Left ventricle myocardium inferior (tissue), 1 donor: ENCODE measurements at regions not wholly inside any gene's neighbourhood (a gene's known extent, or its start where the extent isn't known, plus 50 kb on each side); places are given as distances from the start of the nearest gene placed in this dataset.

Source experiments
- DNase-seq: peaks from one replicate; pipeline ENCODE4 v3.0.0-alpha.2; 2020
- H3K27ac ChIP-seq: fragments of 200-600 bp; replicated peaks from 2 replicates; pipeline ENCODE4 v1.8.0; 2021
- H3K27me3 ChIP-seq: fragments of 200-600 bp; 2 replicates; pipeline ENCODE4 v1.8.0; 2021; ENCODE audit warnings: low read depth
- H3K36me3 ChIP-seq: fragments of 200-600 bp; 2 replicates; pipeline ENCODE4 v1.8.0; 2021
- H3K4me1 ChIP-seq: fragments of 200-600 bp; 2 replicates; pipeline ENCODE4 v1.8.0; 2021
- H3K4me3 ChIP-seq: fragments of 200-600 bp; 2 replicates; pipeline ENCODE4 v1.8.0; 2021; ENCODE audit warnings: mild to moderate bottlenecking, moderate library complexity
- H3K9me3 ChIP-seq: fragments of 200-600 bp; replicated peaks from 2 replicates; pipeline ENCODE4 v1.8.0; 2021
- intact Hi-C: fragments of 100-400 bp; cut with micrococcal nuclease; formaldehyde crosslinking; loops from one replicate; pipeline ENCODE4 v1.11.0; 2022
- TF ChIP-seq, protein P1 (sequence below): fragments of 200-600 bp; IDR thresholded peaks from 2 replicates; pipeline ENCODE4 v1.8.0; 2021; ENCODE audit warnings: antibody characterized with exemption, mild to moderate bottlenecking, borderline replicate concordance
- donor health status: DM: no; HTN: yes; CAD: no; lungs with severe emphysema.

DNA sequence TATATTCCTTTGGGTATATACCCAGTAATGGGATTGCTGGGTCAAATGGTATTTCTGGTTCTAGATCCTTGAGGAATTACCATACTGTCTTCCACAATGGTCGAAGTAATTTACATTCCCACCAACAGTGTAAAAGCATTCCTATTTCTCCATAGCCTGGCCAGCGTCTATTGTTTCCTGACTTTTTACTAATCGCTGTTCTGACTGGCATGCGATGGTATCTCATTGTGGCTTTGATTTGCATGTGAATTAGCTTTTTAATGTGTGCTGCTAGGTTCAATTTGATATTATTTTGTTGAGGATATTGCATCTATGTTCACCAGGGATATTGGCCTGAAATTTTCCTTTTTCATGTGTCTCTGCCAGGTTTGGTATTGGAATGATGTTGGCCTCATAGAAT lies 67.4 kb upstream of the VRK2 start:
- DNase-seq, result no peak

GRCh38 chr2:57981083-57981768 lies 65.4 kb upstream of the VRK2 start:
- no peak overlapping the region for H3K27ac ChIP-seq
- no peaks in the 10 kb centered on the region for H3K4me1 ChIP-seq
- no peaks in the 10 kb centered on the region for H3K27me3 ChIP-seq
- no peak for DNase-seq
- TF ChIP-seq, protein P1, sequence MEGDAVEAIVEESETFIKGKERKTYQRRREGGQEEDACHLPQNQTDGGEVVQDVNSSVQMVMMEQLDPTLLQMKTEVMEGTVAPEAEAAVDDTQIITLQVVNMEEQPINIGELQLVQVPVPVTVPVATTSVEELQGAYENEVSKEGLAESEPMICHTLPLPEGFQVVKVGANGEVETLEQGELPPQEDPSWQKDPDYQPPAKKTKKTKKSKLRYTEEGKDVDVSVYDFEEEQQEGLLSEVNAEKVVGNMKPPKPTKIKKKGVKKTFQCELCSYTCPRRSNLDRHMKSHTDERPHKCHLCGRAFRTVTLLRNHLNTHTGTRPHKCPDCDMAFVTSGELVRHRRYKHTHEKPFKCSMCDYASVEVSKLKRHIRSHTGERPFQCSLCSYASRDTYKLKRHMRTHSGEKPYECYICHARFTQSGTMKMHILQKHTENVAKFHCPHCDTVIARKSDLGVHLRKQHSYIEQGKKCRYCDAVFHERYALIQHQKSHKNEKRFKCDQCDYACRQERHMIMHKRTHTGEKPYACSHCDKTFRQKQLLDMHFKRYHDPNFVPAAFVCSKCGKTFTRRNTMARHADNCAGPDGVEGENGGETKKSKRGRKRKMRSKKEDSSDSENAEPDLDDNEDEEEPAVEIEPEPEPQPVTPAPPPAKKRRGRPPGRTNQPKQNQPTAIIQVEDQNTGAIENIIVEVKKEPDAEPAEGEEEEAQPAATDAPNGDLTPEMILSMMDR, result no peak
- intact Hi-C loops, result no loop called here
- H3K4me3 ChIP-seq, result no peak overlapping the region
- no peaks in the 10 kb centered on the region for H3K9me3 ChIP-seq
- no peaks in the 10 kb centered on the region for H3K36me3 ChIP-seq

More for the DNA sequence above, 67.4 kb upstream of the VRK2 start:
- Histone ChIP-seq H3K4me1 (no peaks in the 10 kb centered on the region), H3K4me3 (no peak overlapping the region), H3K27ac (no peak overlapping the region), H3K27me3 (no peaks in the 10 kb centered on the region), H3K9me3 (no peaks in the 10 kb centered on the region), H3K36me3 (no peaks in the 10 kb centered on the region)
- intact Hi-C loops, result no loop called here
- TF ChIP-seq, protein P1, result no peak

- TF ChIP-seq, protein P1, result no peak
- no peak for DNase-seq
- Histone ChIP-seq H3K4me3 (no peak overlapping the region), H3K27me3 (no peaks in the 10 kb centered on the region), H3K9me3 (no peaks in the 10 kb centered on the region), H3K36me3 (no peaks in the 10 kb centered on the region), H3K4me1 (no peaks in the 10 kb centered on the region), H3K27ac (no peak overlapping the region)
- intact Hi-C loops, result no loop called here
Measured at GRCh38 chr2:57987835-57988573, 58.6 kb upstream of the VRK2 start.

DNA sequence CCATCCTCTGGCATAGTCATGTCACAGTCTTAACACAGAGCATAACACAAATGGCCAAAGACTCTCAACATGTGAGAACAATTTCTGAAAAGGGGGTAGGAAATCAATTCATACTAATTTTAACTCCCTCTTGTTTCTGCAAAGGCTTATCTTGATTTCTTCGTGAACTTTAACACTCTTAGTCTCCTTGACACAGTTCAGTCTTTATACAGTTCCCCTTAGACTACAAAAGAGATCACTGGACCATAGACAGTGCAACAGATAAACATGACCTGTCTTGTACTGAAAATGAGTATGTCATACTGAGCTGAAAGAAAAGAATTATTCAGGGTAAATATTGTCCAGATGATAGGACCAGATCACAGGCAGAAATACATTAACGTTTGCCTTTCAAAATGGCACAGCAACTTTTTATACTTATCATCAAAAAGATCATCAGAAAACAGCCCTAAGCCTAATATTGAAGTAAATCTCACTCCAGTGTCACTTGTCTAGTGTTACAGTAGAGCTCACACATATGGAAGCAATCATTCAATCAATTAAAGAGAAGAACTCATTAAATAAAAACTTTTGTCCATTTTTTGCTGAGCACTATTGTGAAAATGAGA lies 56.4 kb upstream of the VRK2 start:
- Histone ChIP-seq H3K27me3 (no peaks in the 10 kb centered on the region), H3K4me3 (no peak overlapping the region), H3K9me3 (no peaks in the 10 kb centered on the region), H3K27ac (no peak overlapping the region), H3K36me3 (no peaks in the 10 kb centered on the region), H3K4me1 (no peaks in the 10 kb centered on the region)
- TF ChIP-seq, protein P1, result no peak
- intact Hi-C loops, result no loop called here
- no peak for DNase-seq
